GM19043 (cell line): ENCODE measurements at regions not wholly inside any gene's neighbourhood (a gene's known extent, or its start where the extent isn't known, plus 50 kb on each side); places are given as distances from the start of the nearest gene placed in this dataset.
A peak's percentile ranks its signal among the peaks of the same experiment; 100 is the strongest.

Experiments used
- ATAC-seq: cut with Tn5 transposase; IDR thresholded peaks from one replicate; pipeline ENCODE4 v1.9.1; 2021; ENCODE audit warnings: low read depth; ENCODE audit not compliant: unreplicated experiment

- ATAC-seq = peak; percentile 95
These were observed 96.7 kb upstream of the SEMA6A start for GRCh38 chr5:116671211-116671736.

GRCh38 chr5:116669261-116670031, 94.8 kb upstream of the SEMA6A start:
- ATAC-seq = no peak

- ATAC-seq = no peak
These were observed 93.8 kb upstream of the SEMA6A start for GRCh38 chr5:116668390-116668789.

GRCh38 chr5:116666901-116667300, 92.3 kb upstream of the SEMA6A start:
- ATAC-seq = no peak

GRCh38 chr5:116664988-116665387, 90.4 kb upstream of the SEMA6A start:
- no peak for ATAC-seq

GRCh38 chr5:116663081-116663480, 88.5 kb upstream of the SEMA6A start:
- no peak for ATAC-seq

GRCh38 chr5:116661419-116661818, 86.8 kb upstream of the SEMA6A start:
- no peak for ATAC-seq

GRCh38 chr5:116660929-116661328, 86.3 kb upstream of the SEMA6A start:
- no peak for ATAC-seq

GRCh38 chr5:116658830-116659229, 84.2 kb upstream of the SEMA6A start:
- ATAC-seq = no peak

GRCh38 chr5:116658141-116658540, 83.5 kb upstream of the SEMA6A start:
- ATAC-seq = no peak

- no peak for ATAC-seq
These were observed 80.8 kb upstream of the SEMA6A start for GRCh38 chr5:116655431-116655830.

GRCh38 chr5:116654925-116655324, 80.3 kb upstream of the SEMA6A start:
- ATAC-seq = no peak

- no peak for ATAC-seq
These were observed 78.3 kb upstream of the SEMA6A start for GRCh38 chr5:116652903-116653302.

- ATAC-seq = peak; percentile 92
These were observed 77.6 kb upstream of the SEMA6A start for GRCh38 chr5:116652196-116652729.

- ATAC-seq = no peak
These were observed 77.0 kb upstream of the SEMA6A start for GRCh38 chr5:116651653-116652052.

GRCh38 chr5:116650964-116651363, 76.3 kb upstream of the SEMA6A start:
- no peak for ATAC-seq

GRCh38 chr5:116650544-116650943, 75.9 kb upstream of the SEMA6A start:
- no peak for ATAC-seq

- no peak for ATAC-seq
These were observed 72.1 kb upstream of the SEMA6A start for GRCh38 chr5:116646611-116647289.

GRCh38 chr5:116645627-116646026, 71.0 kb upstream of the SEMA6A start:
- no peak for ATAC-seq

- ATAC-seq = no peak
These were observed 65.6 kb upstream of the SEMA6A start for GRCh38 chr5:116640236-116640635.

- no peak for ATAC-seq
These were observed 62.6 kb upstream of the SEMA6A start for GRCh38 chr5:116637149-116637740.
